ENCODE measurements at regions not wholly inside any gene's neighbourhood (a gene's known extent, or its start where the extent isn't known, plus 50 kb on each side); places are given as distances from the start of the nearest gene placed in this dataset.

DNA sequence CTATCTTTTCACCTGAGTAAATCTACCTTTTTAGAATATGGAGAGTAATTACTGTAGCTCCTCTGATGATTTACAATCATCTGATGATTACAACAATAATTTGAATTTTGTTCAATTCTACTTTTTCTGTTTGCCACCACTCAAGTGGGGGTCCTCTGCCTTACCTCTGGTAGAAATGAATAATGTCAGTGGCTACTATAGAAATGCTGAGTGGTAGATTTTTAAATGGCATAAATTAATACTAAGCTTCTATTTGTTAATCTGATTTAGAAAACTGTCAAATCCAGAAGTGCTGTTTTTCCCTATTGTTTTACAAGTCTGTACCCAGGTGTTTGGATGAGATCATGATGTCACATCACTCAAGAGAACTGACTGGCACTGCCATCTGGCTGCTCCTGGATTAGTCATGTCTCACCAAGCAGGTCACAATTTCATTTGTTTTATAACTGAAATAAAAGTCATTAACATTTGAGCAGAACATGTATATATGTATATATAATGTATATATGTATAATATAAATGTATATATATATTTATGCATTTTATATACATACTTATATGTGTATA is 494.8 kb downstream of the TBC1D4 start (continued):
- TF ChIP-seq ZNF331 (CRISPR knock-in tag; IDR thresholded peaks at IDR 0.05; ENCODE audit: low read depth) (no peak), NANOG (IDR thresholded peaks at IDR 0.05; ENCODE audit: borderline replicate concordance) (no peak), ZNF114 (CRISPR knock-in tag; IDR thresholded peaks at IDR 0.05) (no peak)
- TF ChIP-seq, protein P1, sequence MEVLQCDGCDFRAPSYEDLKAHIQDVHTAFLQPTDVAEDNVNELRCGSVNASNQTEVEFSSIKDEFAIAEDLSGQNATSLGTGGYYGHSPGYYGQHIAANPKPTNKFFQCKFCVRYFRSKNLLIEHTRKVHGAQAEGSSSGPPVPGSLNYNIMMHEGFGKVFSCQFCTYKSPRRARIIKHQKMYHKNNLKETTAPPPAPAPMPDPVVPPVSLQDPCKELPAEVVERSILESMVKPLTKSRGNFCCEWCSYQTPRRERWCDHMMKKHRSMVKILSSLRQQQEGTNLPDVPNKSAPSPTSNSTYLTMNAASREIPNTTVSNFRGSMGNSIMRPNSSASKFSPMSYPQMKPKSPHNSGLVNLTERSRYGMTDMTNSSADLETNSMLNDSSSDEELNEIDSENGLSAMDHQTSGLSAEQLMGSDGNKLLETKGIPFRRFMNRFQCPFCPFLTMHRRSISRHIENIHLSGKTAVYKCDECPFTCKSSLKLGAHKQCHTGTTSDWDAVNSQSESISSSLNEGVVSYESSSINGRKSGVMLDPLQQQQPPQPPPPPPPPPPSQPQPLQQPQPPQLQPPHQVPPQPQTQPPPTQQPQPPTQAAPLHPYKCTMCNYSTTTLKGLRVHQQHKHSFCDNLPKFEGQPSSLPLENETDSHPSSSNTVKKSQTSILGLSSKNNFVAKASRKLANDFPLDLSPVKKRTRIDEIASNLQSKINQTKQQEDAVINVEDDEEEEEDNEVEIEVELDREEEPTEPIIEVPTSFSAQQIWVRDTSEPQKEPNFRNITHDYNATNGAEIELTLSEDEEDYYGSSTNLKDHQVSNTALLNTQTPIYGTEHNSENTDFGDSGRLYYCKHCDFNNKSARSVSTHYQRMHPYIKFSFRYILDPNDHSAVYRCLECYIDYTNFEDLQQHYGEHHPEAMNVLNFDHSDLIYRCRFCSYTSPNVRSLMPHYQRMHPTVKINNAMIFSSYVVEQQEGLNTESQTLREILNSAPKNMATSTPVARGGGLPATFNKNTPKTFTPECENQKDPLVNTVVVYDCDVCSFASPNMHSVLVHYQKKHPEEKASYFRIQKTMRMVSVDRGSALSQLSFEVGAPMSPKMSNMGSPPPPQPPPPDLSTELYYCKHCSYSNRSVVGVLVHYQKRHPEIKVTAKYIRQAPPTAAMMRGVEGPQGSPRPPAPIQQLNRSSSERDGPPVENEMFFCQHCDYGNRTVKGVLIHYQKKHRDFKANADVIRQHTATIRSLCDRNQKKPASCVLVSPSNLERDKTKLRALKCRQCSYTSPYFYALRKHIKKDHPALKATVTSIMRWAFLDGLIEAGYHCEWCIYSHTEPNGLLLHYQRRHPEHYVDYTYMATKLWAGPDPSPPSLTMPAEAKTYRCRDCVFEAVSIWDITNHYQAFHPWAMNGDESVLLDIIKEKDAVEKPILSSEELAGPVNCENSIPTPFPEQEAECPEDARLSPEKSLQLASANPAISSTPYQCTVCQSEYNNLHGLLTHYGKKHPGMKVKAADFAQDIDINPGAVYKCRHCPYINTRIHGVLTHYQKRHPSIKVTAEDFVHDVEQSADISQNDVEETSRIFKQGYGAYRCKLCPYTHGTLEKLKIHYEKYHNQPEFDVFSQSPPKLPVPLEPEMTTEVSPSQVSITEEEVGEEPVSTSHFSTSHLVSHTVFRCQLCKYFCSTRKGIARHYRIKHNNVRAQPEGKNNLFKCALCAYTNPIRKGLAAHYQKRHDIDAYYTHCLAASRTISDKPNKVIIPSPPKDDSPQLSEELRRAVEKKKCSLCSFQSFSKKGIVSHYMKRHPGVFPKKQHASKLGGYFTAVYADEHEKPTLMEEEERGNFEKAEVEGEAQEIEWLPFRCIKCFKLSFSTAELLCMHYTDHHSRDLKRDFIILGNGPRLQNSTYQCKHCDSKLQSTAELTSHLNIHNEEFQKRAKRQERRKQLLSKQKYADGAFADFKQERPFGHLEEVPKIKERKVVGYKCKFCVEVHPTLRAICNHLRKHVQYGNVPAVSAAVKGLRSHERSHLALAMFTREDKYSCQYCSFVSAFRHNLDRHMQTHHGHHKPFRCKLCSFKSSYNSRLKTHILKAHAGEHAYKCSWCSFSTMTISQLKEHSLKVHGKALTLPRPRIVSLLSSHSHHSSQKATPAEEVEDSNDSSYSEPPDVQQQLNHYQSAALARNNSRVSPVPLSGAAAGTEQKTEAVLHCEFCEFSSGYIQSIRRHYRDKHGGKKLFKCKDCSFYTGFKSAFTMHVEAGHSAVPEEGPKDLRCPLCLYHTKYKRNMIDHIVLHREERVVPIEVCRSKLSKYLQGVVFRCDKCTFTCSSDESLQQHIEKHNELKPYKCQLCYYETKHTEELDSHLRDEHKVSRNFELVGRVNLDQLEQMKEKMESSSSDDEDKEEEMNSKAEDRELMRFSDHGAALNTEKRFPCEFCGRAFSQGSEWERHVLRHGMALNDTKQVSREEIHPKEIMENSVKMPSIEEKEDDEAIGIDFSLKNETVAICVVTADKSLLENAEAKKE (CRISPR knock-in tag; IDR thresholded peaks at IDR 0.05): no peak

DNA sequence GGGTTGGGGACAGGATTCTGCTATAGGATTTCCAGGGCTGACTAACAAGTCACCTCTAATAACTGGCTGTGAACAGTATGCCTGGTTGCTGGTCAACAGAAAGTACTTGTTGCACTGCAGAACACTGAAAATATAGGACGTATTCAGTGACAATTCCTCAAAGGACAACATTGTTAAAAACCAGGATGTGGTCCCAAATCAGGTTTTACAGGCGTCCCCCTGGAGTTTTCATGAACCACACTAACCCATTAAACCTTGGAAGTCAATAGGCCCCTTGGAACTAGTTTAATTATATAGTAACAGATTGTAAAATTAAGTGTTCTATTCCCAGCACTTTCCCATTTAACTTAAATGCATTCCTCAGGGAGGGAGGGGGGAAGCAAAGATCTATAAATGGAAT is 495.4 kb downstream of the TBC1D4 start:
- no peak for DNase-seq (ENCODE audit: low spot score)
- H3K9me2 ChIP-seq (ENCODE audit: insufficient read depth): 0 out of 2 replicates have a peak, but pooled peaks cover 9% of the 10 kb centered on the region
- H3K27ac ChIP-seq (ENCODE audit: low read depth): no peak overlapping the region
- TF ChIP-seq, protein P1 (CRISPR knock-in tag; IDR thresholded peaks at IDR 0.05): no peak
- TF ChIP-seq ZNF331 (CRISPR knock-in tag; IDR thresholded peaks at IDR 0.05; ENCODE audit: low read depth) (no peak), EZH2 (IDR thresholded peaks at IDR 0.05; ENCODE audit: low read depth, unreplicated experiment) (no peak), EZH2phosphoT487 (IDR thresholded peaks at IDR 0.05; ENCODE audit: unreplicated experiment) (no peak), CREB1 (CRISPR knock-in tag; IDR thresholded peaks at IDR 0.05; ENCODE audit: low read depth) (no peak), JUNB (IDR thresholded peaks at IDR 0.05; ENCODE audit: unreplicated experiment) (no peak), POLR2AphosphoS5 (IDR thresholded peaks at IDR 0.05; ENCODE audit: low read depth) (no peak), NANOG (IDR thresholded peaks at IDR 0.05; ENCODE audit: borderline replicate concordance) (no peak)

More for the DNA sequence above, 495.4 kb downstream of the TBC1D4 start:
- Mint-ChIP-seq H3K36me3 (ENCODE audit: low read depth) (no peaks in the 10 kb centered on the region), H3K27me3 (ENCODE audit: insufficient read depth, low read depth, poor library complexity) (peaks cover 2% of the 10 kb centered on the region), H3K4me1 (peaks cover 4% of the 10 kb centered on the region; the same call in 2 of the 3 replicates), H3K9me3 (peaks cover 2% of the 10 kb centered on the region; the same call in 1 of the 3 replicates), H3K4me3 (no peak overlapping the region), H3K27ac (no peak overlapping the region)
- Histone ChIP-seq H3F3A (replicated peaks; ENCODE audit: low read depth) (no peaks in the 10 kb centered on the region), H4K20me1 (replicated peaks; ENCODE audit: insufficient read depth) (no peaks in the 10 kb centered on the region), H3K4me1 (ENCODE audit: insufficient read depth) (no peaks in the 10 kb centered on the region), H3K36me3 (ENCODE audit: insufficient read depth) (no peaks in the 10 kb centered on the region), H3K4me2 (no peak overlapping the region), H3K4me3 (no peak overlapping the region), H2AFZ (no peak overlapping the region), H3K79me2 (replicated peaks; ENCODE audit: insufficient read depth) (no peaks in the 10 kb centered on the region), H3K27me3 (ENCODE audit: insufficient read depth) (no peaks in the 10 kb centered on the region)
- ATAC-seq: no peak
